A673 (cell line): ENCODE measurements at regions not wholly inside any gene's neighbourhood (a gene's known extent, or its start where the extent isn't known, plus 50 kb on each side); places are given as distances from the start of the nearest gene placed in this dataset.

ENCODE experiments used
- CTCF ChIP-seq: fragments of 300-800, 200-600 bp; sonication (generic); conservative IDR thresholded peaks from 2 replicates; pipeline ENCODE4 v1.5.1; 2017; ENCODE audit warnings: low read depth, mild to moderate bottlenecking, antibody characterized with exemption, low read length, moderate library complexity, mixed read lengths
- EZH2 ChIP-seq: fragments of 200-600 bp; sonication (generic); IDR thresholded peaks from 2 replicates; pipeline ENCODE4 v1.6.1; 2017; ENCODE audit warnings: borderline replicate concordance, low read depth, mild to moderate bottlenecking, mixed read lengths, antibody characterized with exemption, low read length; ENCODE audit not compliant: poor library complexity, severe bottlenecking

- TF ChIP-seq CTCF, result no peak
- no peak for TF ChIP-seq EZH2
Observed at GRCh38 chr16:5751216-5751615, 653.6 kb upstream of the EEF2KMT start.
